GM19463 (cell line): ENCODE measurements at regions not wholly inside any gene's neighbourhood (a gene's known extent, or its start where the extent isn't known, plus 50 kb on each side); places are given as distances from the start of the nearest gene placed in this dataset.
"Not testable (repeated sequence)": the region's sequence is repeated elsewhere in the genome, so short reads cannot be mapped to it uniquely, and the experiment has no call there.

ENCODE experiments used
- ATAC-seq: cut with Tn5 transposase; IDR thresholded peaks from one replicate; pipeline ENCODE4 v1.9.1; 2021; ENCODE audit warnings: mild to moderate bottlenecking, moderate library complexity; ENCODE audit not compliant: unreplicated experiment

DNA sequence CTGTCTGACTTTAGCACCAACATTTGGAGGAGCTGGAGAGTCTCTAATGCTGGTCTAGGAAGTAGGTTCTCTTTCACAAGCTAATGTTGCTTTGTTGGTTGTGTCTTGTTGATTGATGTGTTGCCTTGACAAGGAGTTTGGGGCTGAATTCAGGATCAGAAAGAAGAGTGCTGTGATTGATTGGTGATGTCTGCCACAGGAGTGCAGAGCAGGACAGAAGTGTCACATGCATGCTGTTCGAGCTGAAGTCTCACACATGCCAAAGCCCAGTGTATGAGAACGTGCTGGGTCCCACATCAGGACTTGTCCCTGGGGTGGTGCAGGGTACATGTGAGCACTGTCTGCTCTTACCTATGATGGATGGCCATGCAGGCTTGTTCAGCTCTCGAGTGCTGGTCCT, 694.4 kb downstream of the MATN1 start:
- no peak for ATAC-seq

DNA sequence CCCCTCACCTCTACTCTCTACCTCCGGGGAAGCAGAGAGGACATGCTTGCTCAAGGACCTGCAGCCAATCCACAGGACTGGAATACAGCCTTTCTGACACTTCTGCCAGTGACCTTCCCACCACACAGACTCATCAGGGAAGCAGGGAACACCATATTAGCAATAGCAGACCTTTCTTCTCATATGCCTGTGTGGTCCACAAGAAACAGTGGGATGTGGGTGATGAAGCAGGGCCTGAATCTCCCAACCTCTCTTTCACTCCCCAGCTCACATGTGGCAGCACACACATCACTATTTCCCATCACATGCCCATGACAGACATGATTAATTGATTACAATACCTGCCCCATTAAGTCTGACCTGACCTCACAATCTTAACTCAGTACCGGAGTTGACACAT, 695.1 kb downstream of the MATN1 start:
- no peak for ATAC-seq

DNA sequence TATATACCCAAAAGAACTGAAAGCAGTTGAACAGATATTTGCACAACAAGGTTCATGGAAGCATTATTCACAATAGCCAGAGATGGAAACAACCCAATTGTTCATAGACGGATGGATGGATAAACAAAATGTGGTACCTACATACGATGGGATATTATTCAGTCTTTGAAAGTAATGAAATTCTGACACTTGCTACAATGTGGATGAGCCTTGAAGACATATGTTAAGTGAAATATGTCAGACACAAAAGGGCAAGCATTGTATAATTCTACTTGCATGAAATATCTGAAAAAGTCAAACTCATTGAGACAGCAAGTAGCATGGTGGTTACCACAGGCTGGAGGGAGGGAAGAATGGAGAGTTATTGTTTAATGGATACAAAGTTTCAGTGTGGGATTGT, 696.1 kb downstream of the MATN1 start:
- no peak for ATAC-seq

DNA sequence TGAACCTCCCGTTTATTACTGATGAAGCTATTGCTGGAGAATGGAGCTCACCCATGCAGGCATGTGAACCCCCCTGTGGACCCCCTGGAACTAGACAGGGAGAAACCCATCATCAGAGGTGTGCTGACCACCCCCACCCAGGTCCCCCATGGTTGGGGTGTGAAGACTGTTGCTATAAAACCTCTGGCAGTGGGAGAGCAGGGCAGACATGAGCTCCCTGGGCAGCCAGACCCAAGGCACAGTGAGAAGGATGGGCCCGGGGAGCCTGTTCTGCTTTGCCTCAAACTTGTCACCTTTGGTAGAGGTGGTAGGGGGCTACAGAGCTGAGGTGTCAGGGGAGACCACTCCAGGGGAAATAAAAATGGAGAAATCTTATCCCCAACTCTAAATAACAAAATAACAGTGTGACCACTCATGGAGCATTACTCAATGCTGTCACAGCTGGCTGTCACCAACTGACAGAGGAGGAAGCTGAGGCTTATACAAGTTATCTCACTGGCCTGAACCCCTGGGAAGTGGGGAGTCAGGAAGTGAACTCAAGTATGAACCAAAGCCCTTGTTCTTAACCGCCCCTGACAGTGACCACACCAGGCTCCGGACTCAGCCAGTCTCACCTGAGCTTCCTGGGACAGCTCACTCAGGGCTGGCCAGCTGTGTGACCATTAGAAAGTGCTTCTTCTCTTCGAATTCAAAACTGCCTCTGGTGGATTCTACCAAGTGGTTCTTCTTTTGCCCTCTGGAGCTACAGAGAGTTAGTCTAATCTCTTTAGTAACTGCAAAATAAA, 698.8 kb downstream of the MATN1 start:
- no peak for ATAC-seq

DNA sequence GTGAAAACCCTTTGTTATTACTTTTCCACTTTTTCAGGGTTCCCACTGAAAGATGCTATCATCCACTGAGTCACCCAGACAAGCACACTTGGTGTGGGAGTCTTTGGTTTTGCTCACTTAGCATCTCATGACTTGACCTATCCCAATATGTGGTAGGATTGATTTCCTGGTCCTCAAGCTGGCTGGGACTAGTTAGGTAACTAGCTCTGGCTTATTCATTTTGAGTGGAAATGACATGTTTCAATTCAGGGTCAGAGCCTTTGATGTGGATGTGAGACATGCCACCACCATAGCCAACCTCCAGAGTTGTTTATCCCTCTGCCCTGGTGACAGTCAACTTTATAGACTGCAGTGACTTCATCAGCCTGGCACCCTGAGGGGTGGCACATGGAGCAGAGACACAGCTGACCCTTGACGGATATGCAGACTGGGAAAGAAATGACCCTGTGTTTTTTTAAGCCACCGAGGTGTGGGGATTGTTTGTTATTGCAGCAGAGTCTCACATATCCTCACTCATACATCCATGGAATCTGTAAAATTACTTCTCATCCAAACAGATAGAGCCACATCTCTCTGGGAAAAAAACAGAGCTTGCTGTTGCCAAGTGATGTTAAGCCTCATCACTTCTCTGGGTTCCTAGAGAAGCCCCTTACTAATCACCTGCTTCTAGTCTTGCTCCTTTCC, 699.9 kb downstream of the MATN1 start:
- ATAC-seq = no peak

DNA sequence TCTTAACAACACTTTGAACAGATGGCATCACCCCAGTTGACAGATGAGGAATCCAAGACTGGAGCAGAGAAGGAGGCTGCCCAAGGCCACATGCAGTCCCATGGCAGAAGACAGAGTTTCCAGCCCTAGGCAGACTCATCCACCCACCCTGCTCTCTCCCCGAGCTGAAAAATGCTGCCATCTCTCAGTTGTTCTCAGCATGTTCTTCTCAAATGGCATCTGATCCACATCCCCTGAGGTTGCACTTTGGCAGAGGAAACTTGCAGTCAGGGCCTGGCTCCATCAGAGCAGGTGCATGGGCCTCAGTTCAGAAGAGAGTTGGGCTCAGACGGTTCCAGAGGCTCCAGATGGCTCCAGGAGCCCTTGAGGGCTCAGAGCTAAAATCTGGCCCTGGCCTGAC, 709.4 kb downstream of the MATN1 start:
- ATAC-seq = no peak

DNA sequence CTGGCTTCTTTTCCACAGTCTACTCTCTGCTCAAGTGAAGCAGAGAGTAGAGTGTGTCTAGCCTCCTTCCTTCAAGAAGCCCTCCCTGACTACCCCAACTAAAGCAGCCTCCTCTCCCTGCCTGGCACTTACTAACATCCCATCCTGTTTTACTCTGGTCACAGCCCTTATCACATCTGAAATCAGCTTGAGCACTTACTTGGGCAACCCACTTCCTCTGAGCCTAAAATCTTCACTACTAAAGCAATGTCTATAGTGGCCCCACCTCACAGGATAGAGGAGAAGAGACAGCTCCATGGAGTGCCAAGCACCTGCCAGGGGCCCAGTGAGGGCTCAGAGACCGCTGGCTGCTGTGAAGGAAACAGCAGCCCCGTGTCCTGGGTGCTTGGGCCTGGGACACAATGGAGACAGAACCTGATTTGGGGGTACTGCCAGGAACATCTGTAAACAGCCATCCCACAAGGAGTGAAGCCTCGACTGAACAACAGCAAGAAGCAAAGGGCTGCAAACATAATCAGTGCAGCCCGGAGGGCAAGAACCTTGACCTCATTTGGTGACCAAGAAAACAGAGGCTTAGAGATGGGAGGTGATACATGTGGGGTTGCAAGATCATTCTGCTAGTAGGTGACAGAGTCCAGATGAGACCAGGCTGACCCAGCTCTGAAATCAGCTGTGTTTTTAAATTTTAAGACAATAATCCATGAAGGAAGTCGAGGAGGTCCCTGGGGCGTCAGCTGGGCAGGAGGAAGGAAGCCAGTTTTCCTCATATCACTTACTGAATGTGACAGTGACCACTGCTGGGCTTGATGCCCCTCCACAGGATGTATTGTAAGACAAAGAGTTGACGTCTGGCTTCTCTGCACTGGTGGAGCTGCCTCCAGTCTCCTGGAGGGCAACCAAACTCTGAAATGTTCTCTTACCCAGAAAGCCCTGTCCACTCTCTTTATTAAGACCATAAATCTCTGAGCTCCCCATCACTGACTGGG, 710.6 kb downstream of the MATN1 start:
- ATAC-seq = no peak

DNA sequence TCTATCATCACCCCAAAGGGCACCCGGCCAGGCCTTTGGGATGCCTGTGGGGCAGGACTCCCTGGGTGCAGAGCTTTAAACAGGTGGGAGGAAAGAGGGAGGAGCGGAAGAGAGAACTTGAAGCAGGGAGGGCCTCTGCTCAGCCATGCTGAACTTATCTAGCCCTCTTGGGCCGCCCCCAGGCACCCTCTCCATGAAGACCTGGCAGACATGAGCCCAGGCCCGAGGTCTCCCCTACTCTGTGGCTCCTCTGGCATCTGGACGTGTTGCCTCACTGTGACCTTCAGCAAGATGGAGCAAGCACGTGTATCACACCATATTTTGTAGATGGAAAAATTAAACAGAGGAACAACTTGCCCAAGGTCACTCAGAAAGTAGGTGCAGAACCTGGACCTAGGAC, 711.4 kb downstream of the MATN1 start:
- ATAC-seq = no peak

DNA sequence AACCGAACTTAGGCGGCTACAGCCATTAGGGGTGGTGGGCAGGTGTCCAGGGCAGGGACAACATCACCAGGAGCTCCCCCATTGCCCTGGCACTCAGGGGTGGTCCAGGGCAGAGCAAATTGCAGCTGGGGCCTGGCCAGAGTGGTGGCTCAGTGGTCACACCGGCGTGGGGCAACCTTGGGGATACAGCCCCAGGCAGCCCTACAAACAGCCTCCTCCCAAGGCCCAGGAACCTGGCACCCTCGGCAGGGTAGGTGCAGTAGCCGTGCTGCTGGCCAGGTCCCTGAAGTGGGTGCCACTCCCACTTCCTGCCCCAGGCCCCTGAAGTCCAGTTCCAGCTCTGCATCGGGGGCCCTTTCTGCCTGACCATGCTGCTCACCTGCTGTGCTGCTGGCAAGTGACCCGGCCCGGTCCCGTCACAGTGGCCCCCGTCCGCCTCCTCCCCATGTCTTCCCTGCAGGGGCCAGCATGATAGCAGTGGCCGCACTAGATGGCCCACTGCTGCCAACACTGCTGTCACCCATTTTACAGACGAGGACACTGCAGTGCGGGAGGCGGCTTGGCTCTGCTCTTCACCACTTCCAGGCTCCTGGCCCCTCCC, 712.8 kb downstream of the MATN1 start:
- ATAC-seq = no peak

DNA sequence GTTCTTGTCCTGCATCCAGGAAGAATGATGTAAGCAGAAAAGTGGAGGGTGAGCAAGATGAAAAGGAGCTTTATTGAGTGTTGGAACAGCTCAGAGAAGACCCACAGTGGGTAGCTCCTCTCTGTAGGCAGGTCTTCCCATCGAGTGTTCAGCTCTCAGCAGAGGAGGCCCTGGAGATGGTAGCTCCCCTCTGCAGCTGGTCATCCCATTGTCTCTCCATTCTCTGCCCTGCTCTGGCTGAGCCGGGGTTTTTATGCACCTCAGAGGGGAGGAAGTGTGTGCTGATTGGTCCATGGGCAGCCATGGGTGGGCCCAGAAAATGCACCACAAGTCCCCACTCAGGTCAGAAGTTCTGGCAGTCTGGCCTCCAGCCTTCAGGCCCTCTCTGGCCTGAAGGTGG, 713.7 kb downstream of the MATN1 start:
- no peak for ATAC-seq

DNA sequence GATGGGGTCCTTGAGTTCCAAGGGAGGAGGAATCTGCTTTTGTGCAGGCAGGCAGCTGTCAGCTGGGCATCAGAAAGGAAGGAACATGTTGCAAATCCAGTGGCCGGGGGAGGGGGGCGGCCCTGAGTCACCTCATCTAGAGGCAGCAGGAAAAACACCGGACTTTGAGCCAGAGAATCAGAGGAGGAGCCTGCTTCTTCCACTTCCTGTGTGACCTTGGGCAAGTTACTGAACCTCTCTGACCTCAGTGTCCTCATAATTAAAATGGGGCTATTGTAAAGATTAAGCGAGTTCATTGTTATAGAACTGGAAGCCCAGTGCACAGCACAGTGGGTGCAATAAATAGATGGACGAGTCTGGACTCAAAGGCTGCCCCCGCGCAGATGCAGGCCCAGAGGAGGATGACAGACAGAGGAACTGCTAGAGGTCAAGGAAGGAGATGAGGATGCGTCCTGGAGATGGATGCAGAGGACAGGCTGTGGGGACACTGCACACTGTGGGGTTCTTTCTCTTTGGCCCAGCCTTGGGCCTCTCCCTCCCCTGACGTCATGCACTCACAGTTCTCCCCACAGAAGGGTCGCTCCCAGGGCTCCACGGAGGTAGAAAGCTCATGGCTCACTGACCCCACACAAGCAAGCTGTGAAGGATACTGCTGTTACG, 714.3 kb downstream of the MATN1 start:
- ATAC-seq = no peak

DNA sequence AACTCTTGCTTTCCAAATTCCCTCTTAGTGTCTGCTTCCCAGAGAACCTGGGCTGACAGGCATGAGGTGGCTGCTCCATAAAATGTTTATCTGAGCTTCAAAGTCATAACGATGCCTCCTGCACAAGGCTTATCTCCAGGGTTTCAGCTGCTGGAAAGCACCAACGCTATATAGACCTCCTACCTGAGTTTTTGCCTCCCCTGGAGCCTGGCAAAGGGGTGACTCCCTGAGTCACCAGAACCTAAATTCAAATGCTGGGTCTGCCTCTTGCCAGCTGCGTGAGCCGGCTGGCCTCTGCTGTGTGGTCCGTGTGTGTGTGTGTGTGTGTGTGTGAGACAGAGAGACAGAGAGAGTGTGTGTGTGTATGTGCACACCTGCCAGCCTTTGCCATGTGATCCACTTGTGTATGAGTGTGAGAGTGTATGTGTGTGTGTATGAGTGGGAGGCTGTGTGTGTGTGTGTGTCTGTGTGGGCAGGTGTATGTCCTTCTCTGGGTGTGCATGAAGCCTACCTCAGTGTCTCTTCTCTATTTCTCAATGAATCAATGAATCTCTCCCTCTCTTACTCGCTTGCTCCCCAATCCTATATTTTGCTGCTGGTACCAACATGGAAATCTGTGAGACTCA, 714.9 kb downstream of the MATN1 start:
- ATAC-seq = no peak

DNA sequence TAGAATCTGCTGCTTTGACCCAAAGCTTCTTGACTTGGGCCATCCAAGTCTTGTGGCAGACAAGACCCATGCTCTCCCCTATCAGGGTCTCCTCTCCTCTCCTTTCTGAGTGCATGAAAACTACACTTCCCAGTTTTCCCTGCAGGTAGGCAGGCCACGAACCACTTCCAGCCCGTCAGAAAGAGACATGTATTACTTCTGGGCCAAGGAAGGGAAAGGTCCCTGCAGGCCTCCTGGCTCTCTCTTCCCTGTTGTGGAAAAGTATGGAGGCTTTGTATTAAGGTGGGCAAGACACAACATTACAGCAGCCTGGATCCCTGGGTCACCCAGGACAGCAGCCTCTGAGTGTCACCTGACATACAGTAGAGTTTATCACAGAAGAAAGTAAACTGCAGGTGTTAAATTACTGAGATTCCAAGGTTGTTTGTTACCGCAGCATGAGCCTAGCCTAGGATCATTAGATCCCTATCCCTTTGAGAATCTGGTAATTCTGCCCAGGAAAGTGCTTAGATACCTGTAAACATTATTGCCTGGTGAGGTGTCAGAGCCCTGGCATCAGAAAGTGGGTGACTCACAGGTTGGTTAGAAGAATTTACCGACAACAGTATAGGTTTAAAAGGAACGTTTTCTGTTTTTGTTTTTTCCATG, 717.3 kb downstream of the MATN1 start:
- ATAC-seq = no peak

DNA sequence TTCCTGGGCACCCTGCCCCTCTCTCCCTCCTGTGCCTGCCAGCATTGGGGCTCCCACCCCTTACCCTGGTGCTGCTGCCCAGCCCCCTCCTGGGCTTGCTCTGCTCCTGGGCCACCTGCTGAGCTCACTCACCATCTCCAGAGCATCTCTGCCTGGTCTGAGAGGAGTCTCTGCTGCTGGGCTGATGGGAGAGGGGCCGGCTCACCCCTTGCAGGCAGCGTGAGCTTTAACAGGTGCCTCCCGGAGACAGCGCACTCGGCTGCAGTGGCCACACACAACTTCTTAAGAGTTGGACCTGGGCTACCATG, 721.7 kb downstream of the MATN1 start:
- ATAC-seq = no peak

DNA sequence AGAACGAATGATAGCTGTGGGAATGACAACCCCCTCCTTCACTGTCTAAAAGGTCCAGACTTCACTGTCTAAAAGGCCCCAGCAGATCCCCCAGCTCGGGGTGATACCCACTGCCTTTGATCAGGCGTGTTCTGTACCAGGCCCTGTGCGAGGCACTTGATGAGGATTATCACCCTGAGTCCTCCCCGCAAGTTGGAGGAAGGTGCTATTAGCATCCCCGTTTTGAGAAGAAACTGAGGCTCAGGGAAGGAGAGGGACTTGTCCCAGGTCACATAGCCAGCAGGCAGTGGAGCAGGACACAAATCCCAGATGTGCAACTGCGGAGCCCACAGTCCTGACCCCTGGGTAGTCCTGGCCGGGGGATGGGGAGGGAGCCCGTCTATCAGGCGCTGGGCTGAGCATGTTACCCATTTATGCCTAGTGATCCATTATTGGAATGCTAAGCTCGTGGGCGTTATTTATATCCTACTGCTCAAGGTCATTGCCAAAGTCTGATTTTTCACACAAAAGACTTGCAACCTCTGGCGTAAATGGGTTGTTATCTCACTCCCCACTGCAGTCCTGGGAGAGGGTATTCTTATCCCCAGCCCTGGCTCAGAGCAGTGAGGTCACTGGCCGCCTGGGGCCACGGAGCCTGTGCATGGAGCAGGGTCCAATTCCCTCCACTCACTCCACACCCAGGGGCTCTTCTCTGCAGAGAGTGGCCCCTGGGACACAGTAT, 722.2 kb downstream of the MATN1 start:
- ATAC-seq = no peak

DNA sequence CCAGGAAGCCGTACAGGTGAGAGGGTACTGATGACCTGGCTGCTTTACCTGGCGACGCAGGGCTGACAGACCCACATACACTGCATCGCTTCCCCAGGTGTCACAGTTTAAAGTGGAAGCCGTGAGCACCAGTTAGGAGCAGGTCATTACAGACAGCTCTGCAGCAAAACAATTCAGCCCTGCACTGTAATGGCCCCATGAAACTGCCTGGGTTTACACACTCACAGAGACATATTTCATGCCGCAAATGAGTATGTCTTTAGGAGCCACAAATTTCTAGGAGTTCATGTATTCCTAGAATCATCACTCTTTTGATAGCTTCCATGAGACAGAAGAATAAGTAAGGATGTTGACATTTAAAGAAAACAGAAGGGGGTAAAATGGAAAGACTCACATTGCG, 723.1 kb downstream of the MATN1 start:
- no peak for ATAC-seq

DNA sequence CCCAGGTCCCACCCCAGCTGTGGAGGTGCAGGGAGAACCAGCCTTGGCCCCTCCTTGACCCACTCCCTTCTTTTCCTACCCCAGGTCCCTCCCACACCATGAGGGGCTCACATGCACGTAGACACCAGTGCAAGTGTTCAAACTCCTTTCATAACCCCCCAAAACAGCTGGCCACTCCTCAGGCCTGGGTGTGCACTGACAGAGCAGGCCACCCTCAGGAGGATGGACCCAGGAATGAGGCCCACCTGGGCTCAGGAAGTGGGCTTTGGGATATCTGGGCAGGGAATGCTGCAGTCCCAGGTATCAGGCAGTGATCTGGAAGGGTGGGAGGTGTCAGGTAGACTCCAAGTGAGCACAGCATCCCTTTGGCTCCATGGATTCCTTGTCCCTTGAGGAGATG, 723.8 kb downstream of the MATN1 start:
- no peak for ATAC-seq

DNA sequence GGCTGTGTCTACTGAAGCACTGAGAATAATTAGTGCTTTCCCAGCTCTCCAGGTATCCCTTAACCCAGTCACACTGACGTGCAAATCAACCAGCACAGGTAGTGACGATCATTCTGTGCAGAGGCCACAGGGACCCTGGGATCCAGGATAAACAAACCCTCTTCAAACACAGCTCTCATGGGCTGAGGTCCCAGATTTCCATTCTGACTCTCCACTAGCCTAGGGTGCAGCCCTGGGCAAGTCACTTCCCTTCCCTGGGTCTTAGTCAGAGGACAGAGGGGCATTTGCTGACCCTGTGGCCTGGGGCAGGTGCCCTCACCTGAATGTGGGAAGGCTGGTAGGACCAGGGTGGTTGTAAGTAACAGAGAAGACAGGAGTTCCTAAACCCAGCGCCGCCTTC, 724.7 kb downstream of the MATN1 start:
- ATAC-seq = no peak

DNA sequence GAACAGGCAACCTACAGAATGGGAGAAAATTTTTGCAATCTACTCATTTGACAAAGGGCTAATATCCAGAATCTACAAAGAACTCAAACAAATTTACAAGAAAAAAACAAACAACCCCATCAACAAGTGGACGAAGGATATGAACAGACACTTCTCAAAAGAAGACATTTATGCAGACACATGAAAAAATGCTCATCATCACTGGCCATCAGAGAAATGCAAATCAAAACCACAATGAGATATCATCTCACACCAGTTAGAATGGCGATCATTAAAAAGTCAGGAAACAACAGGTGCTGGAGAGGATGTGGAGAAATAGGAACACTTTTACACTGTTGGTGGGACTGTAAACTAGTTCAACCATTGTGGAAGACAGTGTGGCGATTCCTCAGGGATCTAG, 725.6 kb downstream of the MATN1 start:
- not testable (repeated sequence) for ATAC-seq
